DMS114 treated with DMSO at 0.1 percent for 48 hours (cell line): ENCODE measurements at regions not wholly inside any gene's neighbourhood (a gene's known extent, or its start where the extent isn't known, plus 50 kb on each side); places are given as distances from the start of the nearest gene placed in this dataset.

Experiments
- DNase-seq: peaks from one replicate; lab custom pipeline; 2025; ENCODE audit not compliant: unreplicated experiment; lab: John Stamatoyannopoulos, UW

DNA sequence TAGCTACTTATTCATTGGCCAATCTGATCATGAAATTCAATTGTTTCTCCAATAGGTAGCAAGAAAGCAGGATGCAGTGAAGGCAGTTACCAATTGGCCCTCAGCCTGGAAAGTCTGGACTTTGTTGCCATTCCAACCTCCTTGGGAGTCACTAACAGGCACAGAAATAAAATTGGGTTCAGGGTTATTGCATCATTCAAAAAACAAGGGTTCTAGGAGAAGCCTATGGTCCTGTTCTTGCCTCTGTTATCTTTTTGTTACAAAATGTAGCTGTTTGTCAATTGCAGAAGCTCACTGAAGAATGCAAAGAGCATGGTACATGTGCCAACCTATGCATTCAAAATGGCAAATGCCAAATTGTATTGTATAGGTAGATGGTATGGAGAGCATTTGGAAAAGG lies 51.0 kb upstream of the CCNG1 start:
- DNase-seq = no peak

DNA sequence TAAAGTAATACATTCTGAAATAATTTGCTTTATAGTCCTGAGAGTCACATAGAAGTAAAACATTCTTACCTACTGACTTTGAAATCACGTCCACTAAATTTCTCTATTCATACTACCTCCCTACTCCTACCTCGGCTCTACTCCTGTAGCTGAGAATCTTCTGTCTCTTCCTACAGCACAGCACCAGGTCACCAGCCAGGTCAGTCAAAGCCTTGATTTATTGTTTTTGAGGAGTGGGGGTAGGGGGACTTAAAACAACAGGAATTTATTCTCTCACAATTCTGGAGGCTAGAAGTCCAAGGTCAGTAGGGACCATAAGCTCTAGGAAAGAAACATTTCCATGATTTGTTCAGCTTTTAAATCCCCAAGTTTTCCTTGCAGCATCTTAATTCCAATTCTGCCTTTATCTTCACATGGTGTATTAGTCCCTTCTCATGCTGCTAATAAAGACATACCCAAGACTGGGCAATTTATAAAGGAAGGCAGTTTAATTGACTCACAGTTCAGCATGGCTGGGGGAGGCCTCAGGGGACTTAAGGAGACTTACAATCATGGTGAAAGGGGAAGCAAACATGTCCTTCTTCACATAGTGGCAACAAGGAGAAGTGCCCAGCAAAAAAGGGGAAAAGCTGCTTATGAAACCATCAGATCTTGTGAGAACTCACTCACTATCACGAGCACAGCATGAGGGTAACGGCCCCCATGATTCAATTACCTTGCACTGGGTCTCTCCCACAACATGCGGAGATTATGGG lies 49.6 kb upstream of the CCNG1 start:
- no peak for DNase-seq
